Ovary (tissue), 7 donors: ENCODE measurements at regions not wholly inside any gene's neighbourhood (a gene's known extent, or its start where the extent isn't known, plus 50 kb on each side); places are given as distances from the start of the nearest gene placed in this dataset.

Source experiments
- DNase-seq, 5 donors: peaks; one replicate each; pipeline ENCODE4 v3.0.0-alpha.2; 2019 to 2020
- H3K27ac ChIP-seq, 2 donors: fragments of 200-600 bp; one replicate each; pipeline versions ENCODE4 v1.5.1 to v1.8.0; 2019 to 2022
- H3K27me3 ChIP-seq: fragments of 200-600 bp; one replicate; pipeline ENCODE4 v1.8.0; 2022
- H3K36me3 ChIP-seq: fragments of 200-600 bp; sonication (generic); one replicate; pipeline ENCODE4 v1.5.1; 2019
- H3K4me1 ChIP-seq: one replicate; pipeline ENCODE4 v1.8.1; 2013; ENCODE audit warnings: mild to moderate bottlenecking, moderate library complexity; ENCODE audit not compliant: insufficient read depth
- H3K4me3 ChIP-seq: fragments of 200-600 bp; sonication (generic); one replicate; pipeline ENCODE4 v1.5.1; 2017
- H3K9me3 ChIP-seq, 2 donors: fragments of 200-600 bp in 1 of 2; sonication (generic) in 1 of 2; one replicate each; pipeline versions ENCODE4 v1.5.1 to v1.8.1; 2013 to 2019; ENCODE audit warnings: mild to moderate bottlenecking in 1 of 2, moderate library complexity in 1 of 2
- CTCF ChIP-seq, 3 donors: fragments of 450-650 bp in 2 of 3; fragments of 200-600 bp in 1 of 3; IDR thresholded peaks; one replicate each; pipeline versions ENCODE4 v1.5.1 to v1.8.0; 2016 to 2022; ENCODE audit warnings: antibody characterized with exemption in 3 of 3, mild to moderate bottlenecking in 1 of 3
- EP300 ChIP-seq: sonication (generic); formaldehyde crosslinking; IDR thresholded peaks from one replicate; pipeline ENCODE4 v1.6.1; 2017; ENCODE audit warnings: antibody characterized with exemption
- POLR2A ChIP-seq: fragments of 450-650 bp; IDR thresholded peaks from one replicate; pipeline ENCODE4 v1.6.1; 2017; ENCODE audit warnings: antibody characterized with exemption, mild to moderate bottlenecking, moderate library complexity
- WGBS, 3 donors: extraction: QIAGEN DNeasy Blood & Tissue Kit in 1 of 3; methylation state at CpG; one replicate each; pipeline versions ENCODE4 v1.1.5 to v1.1.7; 2013 to 2017; 5-methylcytosine and 5-hydroxymethylcytosine counted together
- intact Hi-C, 4 donors: fragments of 100-400 bp; cut with DNase I; formaldehyde crosslinking; loops; one replicate each; pipeline versions ENCODE4 v1.11.0 to v1.15.1; 2022 to 2023
- donor health status: DM: no; HTN: no; CAD: no; lungs with moderate emphysema.
- donor health status: DM: no; HTN: no; CAD: no.
- donor health status: Bipolar disorder and iron deficiency.
- donor health status: DM: no; HTN: no; CAD: no.
- donor health status: DM: yes; HTN: yes; CAD: no.

- no peaks in the 10 kb centered on the region for H3K4me1 ChIP-seq
- intact Hi-C loops, result no loop called here
- no peaks in the 10 kb centered on the region for H3K36me3 ChIP-seq
- H3K27ac ChIP-seq, result no peak overlapping the region
- no peaks in the 10 kb centered on the region for H3K9me3 ChIP-seq
- H3K27me3 ChIP-seq, result no peaks in the 10 kb centered on the region
- no peak overlapping the region for H3K4me3 ChIP-seq
- no peak for TF ChIP-seq POLR2A
- TF ChIP-seq CTCF (IDR thresholded peaks at IDR 0.05), result no peak
- TF ChIP-seq EP300, result no peak
- DNase-seq, result no peak
- 27 to 63% (median 30%) methylated on average over 3 of the region's 3 CpGs for WGBS, 3 donors
Measured at GRCh38 chr11:11171285-11171684, 181.8 kb downstream of the CSNK2A3 start.

GRCh38 chr11:11170352-11171084, 182.5 kb downstream of the CSNK2A3 start:
- DNase-seq, result no peak
- Histone ChIP-seq H3K4me3 (no peak overlapping the region), H3K9me3 (no peaks in the 10 kb centered on the region), H3K36me3 (no peaks in the 10 kb centered on the region), H3K27me3 (no peaks in the 10 kb centered on the region), H3K27ac (no peak overlapping the region), H3K4me1 (no peaks in the 10 kb centered on the region)
- intact Hi-C loops, result no loop called here
- WGBS, 3 donors, result 88 to 90% (median 89%) methylated on average over 2 of the region's 2 CpGs
- TF ChIP-seq CTCF (IDR thresholded peaks at IDR 0.05) (no peak), POLR2A (no peak), EP300 (no peak)

GRCh38 chr11:11169715-11170351, 183.2 kb downstream of the CSNK2A3 start:
- Histone ChIP-seq H3K9me3 (no peaks in the 10 kb centered on the region), H3K36me3 (no peaks in the 10 kb centered on the region), H3K27me3 (no peaks in the 10 kb centered on the region), H3K4me3 (no peak overlapping the region), H3K27ac (no peak overlapping the region), H3K4me1 (no peaks in the 10 kb centered on the region)
- DNase-seq, result no peak
- WGBS, 3 donors, result 88 to 97% (median 94%) methylated on average over 4 of the region's 4 CpGs
- TF ChIP-seq CTCF (IDR thresholded peaks at IDR 0.05), result no peak
- no peak for TF ChIP-seq EP300
- intact Hi-C loops, result no loop called here

GRCh38 chr11:11167806-11168205, 185.2 kb downstream of the CSNK2A3 start:
- Histone ChIP-seq H3K4me3 (no peak overlapping the region), H3K27me3 (no peaks in the 10 kb centered on the region), H3K27ac (no peak overlapping the region), H3K36me3 (no peaks in the 10 kb centered on the region), H3K9me3 (no peaks in the 10 kb centered on the region), H3K4me1 (no peaks in the 10 kb centered on the region)
- intact Hi-C loops, result no loop called here
- WGBS, 3 donors, result 27 to 43% (median 37%) methylated on average over 3 of the region's 3 CpGs
- no peak for TF ChIP-seq EP300
- no peak for TF ChIP-seq POLR2A
- no peak for TF ChIP-seq CTCF (IDR thresholded peaks at IDR 0.05)
- DNase-seq, result no peak
